Neural cell (in vitro differentiated cells): ENCODE measurements at regions not wholly inside any gene's neighbourhood (a gene's known extent, or its start where the extent isn't known, plus 50 kb on each side); places are given as distances from the start of the nearest gene placed in this dataset.

Source experiments
- H2AFZ ChIP-seq: fragments of 200-600, 300-800 bp; sonication (generic), shearing (Covaris generic); 2 replicates; pipeline ENCODE4 v1.6.0; 2014; ENCODE audit warnings: low read depth, mild to moderate bottlenecking, antibody characterized with exemption, low read length, moderate library complexity
- H3F3A ChIP-seq: fragments of 200-600 bp; shearing (Covaris generic); 2 replicates; pipeline ENCODE4 v1.6.1; 2016; ENCODE audit warnings: mild to moderate bottlenecking, moderate library complexity, mixed read lengths, antibody characterized with exemption, low read length; ENCODE audit not compliant: insufficient read depth, poor library complexity, severe bottlenecking
- H3K27ac ChIP-seq: fragments of 200-600, 300-800 bp; sonication (generic), shearing (Covaris generic); 2 replicates; pipeline ENCODE4 v1.5.1; 2014; ENCODE audit warnings: mild to moderate bottlenecking, low read length, moderate library complexity
- H3K27me3 ChIP-seq: fragments of 300-800, 200-600 bp; sonication (generic), shearing (Covaris generic); 2 replicates; pipeline ENCODE4 v1.6.0; 2014; ENCODE audit warnings: mild to moderate bottlenecking, low read depth, low read length, moderate library complexity; ENCODE audit not compliant: insufficient read depth
- H3K36me3 ChIP-seq: fragments of 300-800, 200-600 bp; sonication (generic), shearing (Covaris generic); 2 replicates; pipeline ENCODE4 v1.5.1; 2014; ENCODE audit warnings: mild to moderate bottlenecking, antibody characterized with exemption, low read length, moderate library complexity; ENCODE audit not compliant: insufficient read depth
- H3K4me2 ChIP-seq: fragments of 300-800, 200-600 bp; sonication (generic), shearing (Covaris generic); 2 replicates; pipeline ENCODE4 v1.6.0; 2014; ENCODE audit warnings: mild to moderate bottlenecking, low read length
- H3K4me3 ChIP-seq: fragments of 300-800, 200-600 bp; sonication (generic), shearing (Covaris generic); 2 replicates; pipeline ENCODE4 v1.5.1; 2014; ENCODE audit warnings: mild to moderate bottlenecking, low read length, moderate library complexity
- H3K79me2 ChIP-seq: fragments of 200-600 bp; shearing (Covaris generic); replicated peaks from 2 replicates; pipeline ENCODE4 v1.6.0; 2014; ENCODE audit warnings: mild to moderate bottlenecking, low read length, moderate library complexity; ENCODE audit not compliant: insufficient read depth
- H3K9ac ChIP-seq: fragments of 300-800, 200-600 bp; sonication (generic), shearing (Covaris generic); 2 replicates; pipeline ENCODE4 v1.6.1; 2016; ENCODE audit warnings: mild to moderate bottlenecking, low read length, mixed read lengths
- H3K9me2 ChIP-seq: fragments of 200-600 bp; shearing (Covaris generic); 2 replicates; pipeline ENCODE4 v1.6.1; 2016; ENCODE audit warnings: mild to moderate bottlenecking, low read length, mixed read lengths; ENCODE audit not compliant: insufficient read depth
- H3K9me3 ChIP-seq: fragments of 200-600, 300-800 bp; sonication (generic), shearing (Covaris generic); 2 replicates; pipeline ENCODE4 v1.6.1; 2016; ENCODE audit warnings: mild to moderate bottlenecking, mixed run types, low read length, moderate library complexity, mixed read lengths
- H4K20me1 ChIP-seq: fragments of 200-600 bp; shearing (Covaris generic); 2 replicates; pipeline ENCODE4 v1.6.1; 2016; ENCODE audit warnings: mild to moderate bottlenecking, mixed run types; ENCODE audit not compliant: insufficient read depth
- CTCF ChIP-seq: fragments of 450-650 bp; IDR thresholded peaks from 2 replicates; pipeline ENCODE4 v1.5.1; 2014; ENCODE audit warnings: antibody characterized with exemption, mild to moderate bottlenecking, moderate library complexity; ENCODE audit not compliant: poor library complexity, severe bottlenecking
- EP300 ChIP-seq: fragments of 450-650 bp; conservative IDR thresholded peaks from 2 replicates; pipeline ENCODE4 v1.6.1; 2014; ENCODE audit warnings: antibody characterized with exemption, mild to moderate bottlenecking, moderate library complexity; ENCODE audit not compliant: poor library complexity, severe bottlenecking
- EZH2 ChIP-seq: fragments of 200-600, 300-800 bp; shearing (Covaris generic), sonication (generic); IDR thresholded peaks from 2 replicates; pipeline ENCODE4 v1.6.1; 2014; ENCODE audit warnings: antibody characterized with exemption, low read length, borderline replicate concordance, mild to moderate bottlenecking; ENCODE audit not compliant: insufficient read depth, poor library complexity, severe bottlenecking
- MXI1 ChIP-seq: fragments of 450-650 bp; conservative IDR thresholded peaks from 2 replicates; pipeline ENCODE4 v1.6.1; 2014; ENCODE audit warnings: antibody characterized with exemption, mild to moderate bottlenecking; ENCODE audit not compliant: poor library complexity, severe bottlenecking
- POLR2AphosphoS5 ChIP-seq: IDR thresholded peaks from 2 replicates; pipeline ENCODE4 v1.6.1; 2012
- RAD21 ChIP-seq: fragments of 450-650 bp; conservative IDR thresholded peaks from 2 replicates; pipeline ENCODE4 v1.6.1; 2014; ENCODE audit warnings: antibody characterized with exemption, mild to moderate bottlenecking, moderate library complexity
- REST ChIP-seq: IDR thresholded peaks from 2 replicates; pipeline ENCODE4 v1.6.1; 2012; ENCODE audit warnings: borderline replicate concordance
- SMC3 ChIP-seq: fragments of 450-650 bp; conservative IDR thresholded peaks from 2 replicates; pipeline ENCODE4 v1.6.1; 2014; ENCODE audit warnings: antibody characterized with exemption, mild to moderate bottlenecking, moderate library complexity; ENCODE audit not compliant: poor library complexity
- TAF1 ChIP-seq: IDR thresholded peaks from 2 replicates; pipeline ENCODE4 v1.6.1; 2012; ENCODE audit warnings: low read depth

GRCh38 chr5:124262470-124262869, 484.0 kb downstream of the ZNF608 start:
- H3K27ac ChIP-seq = peak overlapping the region; percentile 50
- no peak overlapping the region for H2AFZ ChIP-seq
- no peaks in the 10 kb centered on the region for H3F3A ChIP-seq
- peak overlapping the region; percentile 11 for H3K9ac ChIP-seq
- no peaks in the 10 kb centered on the region for H3K27me3 ChIP-seq
- H4K20me1 ChIP-seq = no peaks in the 10 kb centered on the region
- H3K9me3 ChIP-seq = no peaks in the 10 kb centered on the region
- H3K79me2 ChIP-seq = no peaks in the 10 kb centered on the region
- TF ChIP-seq EP300 (no peak), MXI1 (no peak), POLR2AphosphoS5 (no peak), TAF1 (no peak), REST (no peak), RAD21 (no peak), SMC3 (no peak), CTCF (no peak)
- peak overlapping the region; percentile 7 for H3K4me3 ChIP-seq
- H3K9me2 ChIP-seq = no peaks in the 10 kb centered on the region
- H3K36me3 ChIP-seq = no peaks in the 10 kb centered on the region
- H3K4me2 ChIP-seq = peak overlapping the region; percentile 8

- Histone ChIP-seq H3K4me3 (no peak overlapping the region), H3F3A (no peaks in the 10 kb centered on the region), H3K4me2 (no peak overlapping the region), H3K27ac (no peak overlapping the region), H3K36me3 (no peaks in the 10 kb centered on the region), H3K79me2 (no peaks in the 10 kb centered on the region), H2AFZ (no peak overlapping the region), H3K9ac (no peak overlapping the region), H4K20me1 (no peaks in the 10 kb centered on the region), H3K27me3 (no peaks in the 10 kb centered on the region), H3K9me3 (no peaks in the 10 kb centered on the region), H3K9me2 (no peaks in the 10 kb centered on the region)
- no peak for TF ChIP-seq EZH2
- no peak for TF ChIP-seq CTCF
- no peak for TF ChIP-seq RAD21
- TF ChIP-seq REST = no peak
- TF ChIP-seq SMC3 = no peak
- no peak for TF ChIP-seq EP300
- no peak for TF ChIP-seq MXI1
- no peak for TF ChIP-seq TAF1
- no peak for TF ChIP-seq POLR2AphosphoS5
These were observed 484.6 kb downstream of the ZNF608 start for GRCh38 chr5:124261848-124262247.
